Gastroesophageal sphincter (tissue), 4 donors: ENCODE measurements at regions not wholly inside any gene's neighbourhood (a gene's known extent, or its start where the extent isn't known, plus 50 kb on each side); places are given as distances from the start of the nearest gene placed in this dataset.

Experiments used
- ATAC-seq: fragments of 150-250 bp; one replicate; pipeline ENCODE4 v1.9.1; 2016; ENCODE audit warnings: mild to moderate bottlenecking, moderate library complexity
- H3K27ac ChIP-seq, 4 donors: fragments of 200-600 bp; sonication (generic) in 3 of 4; 1 replicate in 3 of 4; 2 replicates in 1 of 4; pipeline ENCODE4 v1.5.1; 2016 to 2019
- H3K27me3 ChIP-seq: fragments of 200-600 bp; sonication (generic); one replicate; pipeline ENCODE4 v1.5.1; 2019
- H3K36me3 ChIP-seq, 2 donors: fragments of 200-600 bp; sonication (generic); one replicate each; pipeline ENCODE4 v1.5.1; 2019; ENCODE audit warnings: control low read depth in 1 of 2
- H3K4me1 ChIP-seq, 3 donors: fragments of 200-600 bp; sonication (generic); 1 replicate in 2 of 3; 2 replicates in 1 of 3; pipeline ENCODE4 v1.5.1; 2016 to 2019; ENCODE audit warnings: control low read depth in 2 of 3
- H3K4me3 ChIP-seq, 2 donors: fragments of 200-600 bp; sonication (generic); one replicate each; pipeline ENCODE4 v1.5.1; 2019; ENCODE audit warnings: mild to moderate bottlenecking in 1 of 2, moderate library complexity in 1 of 2
- H3K9me3 ChIP-seq, 3 donors: fragments of 200-600 bp; sonication (generic); one replicate each; pipeline ENCODE4 v1.5.1; 2017 to 2019; ENCODE audit warnings: control low read depth in 2 of 3
- CTCF ChIP-seq, 4 experiments: fragments of 200-600 bp in 2 of 4; fragments of 450-650 bp in 2 of 4; sonication (generic) in 1 of 4; IDR thresholded peaks; one replicate each; pipeline ENCODE4 v1.5.1; 2017 to 2019; ENCODE audit warnings: antibody characterized with exemption in 4 of 4, mild to moderate bottlenecking in 2 of 4, moderate library complexity in 2 of 4
- EP300 ChIP-seq: sonication (generic); formaldehyde crosslinking; IDR thresholded peaks from one replicate; pipeline ENCODE4 v1.6.1; 2017; ENCODE audit warnings: antibody characterized with exemption, mild to moderate bottlenecking
- POLR2A ChIP-seq, 2 donors: fragments of 450-650 bp; IDR thresholded peaks; one replicate each; pipeline ENCODE4 v1.6.1; 2017; ENCODE audit warnings: antibody characterized with exemption in 2 of 2, mild to moderate bottlenecking in 2 of 2, moderate library complexity in 1 of 2
- POLR2AphosphoS5 ChIP-seq: sonication (generic); formaldehyde crosslinking; IDR thresholded peaks from one replicate; pipeline ENCODE4 v1.6.1; 2017; ENCODE audit warnings: antibody characterized with exemption
- WGBS, 2 donors: methylation state at CpG; one replicate each; pipeline ENCODE4 v1.1.5; 2018; ENCODE audit warnings: low coverage in 1 of 2; 5-methylcytosine and 5-hydroxymethylcytosine counted together

DNA sequence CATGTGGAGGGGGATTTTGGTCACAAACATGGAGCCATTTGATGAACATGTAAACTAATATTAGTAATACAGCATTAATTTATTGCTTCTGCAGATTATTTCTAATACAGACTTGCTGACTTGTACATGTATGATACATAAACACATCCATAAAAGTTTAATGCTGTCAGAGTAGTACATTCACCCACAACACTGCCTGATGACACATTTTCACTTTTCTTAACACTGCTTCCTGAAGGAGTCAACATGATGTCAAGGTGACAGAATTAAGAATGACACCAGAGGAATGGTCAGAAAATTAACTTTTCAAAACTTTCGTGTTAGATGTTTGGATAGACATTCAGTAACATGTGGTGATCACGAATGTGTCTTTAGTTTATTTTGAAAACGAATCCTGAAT is 199.4 kb downstream of the SATB1 start:
- Histone ChIP-seq H3K27ac (no peak overlapping the region), H3K9me3 (no peaks in the 10 kb centered on the region), H3K4me3 (no peak overlapping the region), H3K4me1 (no peaks in the 10 kb centered on the region), H3K36me3 (no peaks in the 10 kb centered on the region), H3K27me3 (no peaks in the 10 kb centered on the region)
- TF ChIP-seq POLR2A (IDR thresholded peaks at IDR 0.05) (no peak), EP300 (no peak), CTCF (IDR thresholded peaks at IDR 0.05) (no peak), POLR2AphosphoS5 (no peak)
- 68 to 78% methylated on average over 3 of the region's 3 CpGs for WGBS, 2 donors
- ATAC-seq: no peak

GRCh38 chr3:18224426-18224825 is 200.7 kb downstream of the SATB1 start:
- no peak overlapping the region for H3K4me3 ChIP-seq
- no peak for ATAC-seq
- WGBS, 2 donors: 29 to 81% methylated on average over 2 of the region's 2 CpGs

GRCh38 chr3:18223974-18224373 is 201.2 kb downstream of the SATB1 start:
- no peaks in the 10 kb centered on the region for H3K36me3 ChIP-seq
- TF ChIP-seq POLR2AphosphoS5 (no peak), POLR2A (IDR thresholded peaks at IDR 0.05) (no peak), EP300 (no peak), CTCF (IDR thresholded peaks at IDR 0.05) (no peak)

More at GRCh38 chr3:18224426-18224825, 200.7 kb downstream of the SATB1 start:
- no peaks in the 10 kb centered on the region for H3K9me3 ChIP-seq
- no peaks in the 10 kb centered on the region for H3K4me1 ChIP-seq
- TF ChIP-seq POLR2AphosphoS5: no peak
- TF ChIP-seq POLR2A (IDR thresholded peaks at IDR 0.05): no peak
- TF ChIP-seq EP300: no peak
- no peak for TF ChIP-seq CTCF (IDR thresholded peaks at IDR 0.05)
- no peak overlapping the region for H3K27ac ChIP-seq
- H3K27me3 ChIP-seq: no peaks in the 10 kb centered on the region
- no peaks in the 10 kb centered on the region for H3K36me3 ChIP-seq

GRCh38 chr3:18223571-18223970 is 201.6 kb downstream of the SATB1 start:
- H3K4me3 ChIP-seq: no peak overlapping the region
- WGBS, 2 donors: 40 to 53% methylated on average over 1 to 2 of the region's 2 CpGs
- no peaks in the 10 kb centered on the region for H3K9me3 ChIP-seq
- H3K27me3 ChIP-seq: no peaks in the 10 kb centered on the region
- H3K4me1 ChIP-seq: no peaks in the 10 kb centered on the region
- H3K36me3 ChIP-seq: no peaks in the 10 kb centered on the region
- ATAC-seq: no peak
- TF ChIP-seq POLR2A (IDR thresholded peaks at IDR 0.05): no peak
- TF ChIP-seq CTCF (IDR thresholded peaks at IDR 0.05): no peak
- no peak for TF ChIP-seq POLR2AphosphoS5
- TF ChIP-seq EP300: no peak
- H3K27ac ChIP-seq: no peak overlapping the region

More at GRCh38 chr3:18223974-18224373, 201.2 kb downstream of the SATB1 start:
- Histone ChIP-seq H3K27ac (no peak overlapping the region), H3K4me1 (no peaks in the 10 kb centered on the region), H3K9me3 (no peaks in the 10 kb centered on the region), H3K27me3 (no peaks in the 10 kb centered on the region), H3K4me3 (no peak overlapping the region)
- 92 to 96% methylated on average over 4 to 6 of the region's 6 CpGs for WGBS, 2 donors
- no peak for ATAC-seq

DNA sequence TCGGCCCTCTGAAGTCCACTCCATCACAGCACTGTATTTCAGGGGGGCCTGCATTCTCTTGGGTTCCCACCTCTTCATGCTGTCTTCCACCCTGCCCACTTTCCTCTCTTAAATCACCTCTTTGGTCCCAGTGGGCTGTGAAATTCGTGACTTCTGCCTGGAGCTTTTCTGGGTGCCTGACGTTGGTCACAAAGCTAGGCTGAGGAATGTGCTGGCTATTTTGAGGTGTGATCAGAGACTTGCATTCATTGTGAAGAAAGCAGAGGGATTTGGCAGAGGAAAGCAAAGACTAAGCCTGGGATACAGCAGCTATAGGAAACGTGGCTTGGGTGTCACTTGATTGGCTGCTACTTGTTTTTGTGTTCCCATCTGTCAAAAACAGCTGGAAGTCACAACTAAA is 202.5 kb downstream of the SATB1 start:
- Histone ChIP-seq H3K9me3 (no peaks in the 10 kb centered on the region), H3K4me1 (peaks cover 0 to 4% (median 0%) of the 10 kb centered on the region in 3 donors), H3K27me3 (no peaks in the 10 kb centered on the region), H3K27ac (no peak overlapping the region), H3K36me3 (no peaks in the 10 kb centered on the region), H3K4me3 (no peak overlapping the region)
- WGBS, 2 donors: 50 to 72% methylated on average over 2 to 4 of the region's 4 CpGs
- ATAC-seq: no peak
- TF ChIP-seq POLR2AphosphoS5: no peak
- TF ChIP-seq CTCF (IDR thresholded peaks at IDR 0.05): no peak
- TF ChIP-seq POLR2A (IDR thresholded peaks at IDR 0.05): no peak
